MM.1S (cell line): ENCODE measurements at regions not wholly inside any gene's neighbourhood (a gene's known extent, or its start where the extent isn't known, plus 50 kb on each side); places are given as distances from the start of the nearest gene placed in this dataset.

Experiments used
- CTCF ChIP-seq: fragments of 300-600 bp; sonication (generic); IDR thresholded peaks from 2 replicates; pipeline ENCODE4 v1.5.1; 2016; ENCODE audit warnings: antibody characterized with exemption, low read length, mixed read lengths
- EZH2 ChIP-seq: fragments of 300-600 bp; sonication (generic); optimal IDR thresholded peaks from 2 replicates; pipeline ENCODE3; 2017; ENCODE audit warnings: low read depth, mild to moderate bottlenecking, antibody characterized with exemption, low read length, mixed read lengths
- EZH2phosphoT487 ChIP-seq: fragments of 300-600 bp; sonication (generic); IDR thresholded peaks from 2 replicates; pipeline ENCODE4 v1.6.1; 2018; ENCODE audit warnings: antibody characterized with exemption, low read length

- no peak for TF ChIP-seq CTCF
- TF ChIP-seq EZH2, result no peak
- no peak for TF ChIP-seq EZH2phosphoT487
These were observed 78.0 kb downstream of the ARL6IP4 start for GRCh38 chr12:123058481-123058880.
